ENCODE measurements at regions not wholly inside any gene's neighbourhood (a gene's known extent, or its start where the extent isn't known, plus 50 kb on each side); places are given as distances from the start of the nearest gene placed in this dataset.

DNA sequence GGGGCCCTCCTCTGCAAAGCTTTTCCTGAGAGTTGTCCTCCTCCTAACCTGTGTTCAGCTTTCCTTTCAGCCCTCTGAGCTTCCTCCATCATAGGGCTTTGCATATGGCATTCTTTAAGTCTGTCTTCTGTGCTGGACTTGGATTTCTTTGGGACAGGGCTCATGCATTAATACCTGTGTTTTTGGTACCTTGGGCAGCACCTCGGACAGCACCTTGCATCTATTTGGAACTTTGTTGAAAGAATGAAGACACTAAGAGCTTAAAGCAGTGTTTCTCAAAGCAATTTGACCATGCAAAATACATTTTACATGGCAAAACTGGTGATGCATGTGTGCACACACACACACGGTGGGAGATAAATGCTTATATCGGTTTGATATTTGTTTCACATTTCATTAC lies 115.0 kb upstream of the SRRM4 start:
- no peak for DNase-seq

DNA sequence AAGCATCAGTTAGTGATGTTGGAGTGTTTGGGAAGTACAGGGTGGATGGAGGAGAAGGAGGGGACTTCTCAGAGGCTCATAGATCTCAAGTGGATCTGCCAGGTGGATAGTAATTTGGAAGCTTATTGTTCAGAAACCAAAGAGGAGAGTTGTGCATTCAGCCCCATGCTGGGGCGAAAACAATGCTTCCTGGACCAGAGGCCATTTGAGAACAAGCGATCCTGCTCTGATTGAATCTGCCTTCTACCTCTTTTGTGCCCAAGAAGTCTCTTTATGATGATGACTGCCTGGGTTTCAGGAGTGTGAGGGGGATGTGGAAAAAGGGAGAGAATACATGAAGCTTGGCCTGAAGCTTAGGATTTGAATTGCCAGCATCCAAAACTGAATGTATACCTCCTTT lies 110.8 kb upstream of the SRRM4 start:
- DNase-seq: no peak

DNA sequence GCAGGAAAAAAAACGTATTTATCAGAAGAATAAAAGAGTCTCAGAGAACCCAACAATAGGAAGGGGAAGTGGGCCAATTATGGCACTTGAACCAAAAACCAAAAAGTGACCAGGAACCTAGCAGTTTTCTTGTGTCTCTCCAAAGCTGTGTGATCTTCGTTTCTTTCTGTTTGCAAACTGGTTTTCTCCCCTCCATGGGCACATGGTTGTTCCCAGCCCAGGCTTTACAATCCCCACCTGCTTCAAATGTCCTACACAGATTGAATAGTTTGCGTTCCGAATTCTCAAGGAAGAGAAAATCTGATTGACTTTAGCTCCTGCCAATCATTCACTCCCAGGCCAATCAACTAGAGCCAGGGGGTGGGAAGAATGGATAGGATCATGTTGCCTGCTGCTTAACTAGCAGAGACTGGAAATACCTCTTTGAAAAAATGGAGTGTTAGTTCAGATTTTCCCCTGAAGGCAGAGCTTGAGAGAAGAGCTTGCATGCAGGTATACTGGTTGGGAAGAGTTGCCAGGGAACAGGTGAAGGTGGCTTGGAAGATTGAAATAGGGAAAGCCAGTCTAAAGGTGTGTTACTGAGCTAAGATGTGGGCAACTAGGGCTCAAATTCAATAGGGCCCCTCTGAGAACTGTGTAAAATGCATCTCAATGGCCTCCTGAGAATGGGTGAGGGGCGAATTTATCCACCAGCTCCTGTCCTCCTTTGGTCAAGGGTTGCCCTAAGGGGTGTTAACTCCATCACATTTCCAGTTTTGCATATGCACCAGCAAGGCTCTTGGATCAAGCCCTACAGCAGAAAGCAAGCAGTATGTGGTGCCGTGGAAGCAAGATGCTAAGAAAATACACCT lies 106.4 kb upstream of the SRRM4 start:
- no peak for DNase-seq

DNA sequence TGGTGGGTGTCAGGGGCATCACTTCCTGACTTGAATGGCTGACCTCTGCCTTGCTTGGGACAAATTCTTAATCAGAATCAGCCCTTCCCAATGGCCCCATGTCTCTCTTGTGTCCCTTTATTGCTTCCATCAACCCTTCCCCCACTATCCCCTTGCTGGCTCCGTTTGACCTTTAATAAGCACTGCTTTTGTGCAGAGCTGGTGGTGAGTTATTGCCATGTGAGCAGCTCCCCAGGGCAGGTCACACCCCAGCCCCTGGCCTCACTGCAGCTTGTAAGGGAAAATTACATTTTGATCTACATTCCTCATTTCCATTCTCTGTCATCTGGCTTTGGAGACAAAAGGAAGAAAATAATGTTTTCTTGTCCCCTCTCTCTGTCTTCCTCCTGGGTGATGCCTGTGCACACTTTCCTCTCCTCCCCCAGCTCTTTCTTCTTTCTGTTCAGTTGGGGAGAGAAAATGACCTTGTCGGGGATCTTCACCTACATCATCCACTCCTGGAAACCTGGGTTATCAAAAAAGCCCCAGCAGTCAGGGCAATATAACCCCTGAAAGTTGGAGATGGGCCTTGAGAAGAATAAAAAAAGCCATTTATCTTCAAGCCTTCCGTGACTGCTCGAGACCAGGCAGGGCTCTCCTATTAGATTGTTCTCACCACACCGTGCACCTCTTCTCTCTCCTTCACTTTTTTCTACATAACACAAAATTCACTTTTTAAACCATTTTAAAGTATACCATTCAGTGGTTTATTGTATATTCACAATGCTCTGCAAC lies 100.4 kb upstream of the SRRM4 start:
- DNase-seq: no peak

DNA sequence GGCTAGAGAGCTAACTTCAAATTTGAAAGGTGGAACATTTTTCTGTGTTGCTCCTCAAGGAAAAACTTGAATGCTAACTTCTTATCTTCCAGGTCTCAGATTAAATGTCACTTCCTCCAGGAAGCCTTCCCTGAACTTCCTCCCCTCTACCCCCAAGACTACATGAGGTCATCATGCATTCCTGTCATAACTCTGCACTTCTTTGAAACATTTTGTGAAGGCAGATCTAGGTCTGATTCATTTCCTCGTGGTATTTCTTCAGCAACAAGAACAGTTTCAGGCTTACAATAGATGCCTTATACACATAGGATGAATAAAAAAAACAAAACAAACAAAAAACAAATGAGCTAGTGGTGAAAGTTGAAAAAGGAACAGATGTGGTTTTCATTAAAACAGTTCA lies 97.1 kb upstream of the SRRM4 start:
- DNase-seq: no peak

DNA sequence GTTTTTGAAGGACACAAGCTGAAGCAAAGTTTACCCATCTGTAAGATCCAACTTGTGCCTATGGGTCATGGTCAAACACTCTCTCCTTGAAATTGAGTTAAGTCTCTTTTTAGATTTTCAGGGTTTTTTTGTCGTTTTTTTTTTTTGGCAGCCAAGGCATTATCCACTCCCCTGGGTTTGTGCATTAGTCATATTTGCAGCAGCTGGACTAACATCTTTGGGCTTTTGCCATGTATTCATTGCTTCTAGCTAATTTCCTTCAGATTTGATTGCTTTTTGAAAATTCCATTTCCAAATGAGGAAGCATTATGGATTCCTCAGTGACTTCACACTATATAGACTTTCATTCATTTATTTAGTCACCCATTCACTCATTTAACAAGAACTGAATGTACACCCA lies 80.3 kb upstream of the SRRM4 start:
- DNase-seq: no peak

DNA sequence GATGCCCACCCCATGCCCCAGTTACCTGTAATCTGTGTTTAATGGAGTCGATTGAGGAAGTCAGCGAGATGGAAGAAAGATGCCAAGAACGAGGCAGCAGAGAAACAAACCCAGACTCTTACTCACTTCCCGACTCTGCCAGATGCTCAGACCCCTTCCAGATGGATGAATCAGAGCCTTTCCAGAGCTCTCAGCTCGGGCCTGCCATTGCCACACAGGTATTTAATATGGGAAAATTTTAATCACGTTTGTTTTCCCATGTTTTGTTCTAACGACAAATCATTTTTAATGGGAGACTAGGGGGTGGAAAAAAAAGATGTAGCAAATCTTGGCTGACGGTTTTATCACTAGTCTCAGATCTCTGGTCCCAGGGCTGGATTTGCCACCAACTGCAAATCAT lies 72.5 kb upstream of the SRRM4 start:
- no peak for DNase-seq

DNA sequence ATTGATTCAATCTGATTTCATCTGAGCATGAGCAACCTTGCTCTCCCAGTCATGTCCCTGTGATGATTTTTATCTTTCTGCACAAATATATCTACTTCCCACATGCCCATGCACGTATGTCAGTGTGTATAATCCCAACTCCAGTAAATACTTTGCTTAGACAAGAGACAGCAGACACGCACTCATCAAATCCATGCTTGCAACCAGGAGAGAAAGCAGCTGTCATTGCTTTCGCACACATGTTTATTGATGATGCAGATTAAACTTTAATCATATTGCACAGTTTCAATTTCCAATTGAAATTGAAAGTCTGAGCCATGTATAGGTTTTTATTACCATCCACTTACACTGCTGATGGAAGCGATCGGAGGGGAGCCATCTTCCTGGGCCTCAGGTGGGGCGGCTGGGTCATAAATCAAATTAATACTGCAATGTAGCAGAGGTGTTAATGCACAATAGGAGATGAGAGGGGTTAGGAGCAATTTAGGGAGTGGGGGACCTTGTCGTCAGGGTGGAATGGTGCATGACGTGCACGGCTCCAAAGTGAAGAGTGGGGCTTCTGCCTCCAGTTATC lies 68.6 kb upstream of the SRRM4 start:
- no peak for DNase-seq

DNA sequence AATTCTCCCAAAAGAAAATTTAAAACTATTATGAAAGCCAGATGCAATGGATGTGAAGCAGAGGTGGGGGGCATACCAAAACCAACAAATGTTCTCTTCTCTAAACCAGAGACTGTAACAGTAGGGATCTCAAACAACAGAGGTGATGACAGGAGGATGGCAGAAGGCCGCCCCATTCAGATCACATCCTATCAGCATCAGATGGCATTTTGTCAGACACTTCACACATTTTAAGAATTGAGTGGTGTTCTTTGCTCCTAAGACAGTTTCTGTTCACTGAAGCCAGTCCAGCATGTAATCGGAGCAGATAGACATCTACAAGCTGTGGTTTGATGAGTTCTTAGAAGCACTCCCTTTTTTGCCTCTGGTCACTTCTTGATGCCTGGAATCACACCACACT lies 59.6 kb upstream of the SRRM4 start:
- no peak for DNase-seq

DNA sequence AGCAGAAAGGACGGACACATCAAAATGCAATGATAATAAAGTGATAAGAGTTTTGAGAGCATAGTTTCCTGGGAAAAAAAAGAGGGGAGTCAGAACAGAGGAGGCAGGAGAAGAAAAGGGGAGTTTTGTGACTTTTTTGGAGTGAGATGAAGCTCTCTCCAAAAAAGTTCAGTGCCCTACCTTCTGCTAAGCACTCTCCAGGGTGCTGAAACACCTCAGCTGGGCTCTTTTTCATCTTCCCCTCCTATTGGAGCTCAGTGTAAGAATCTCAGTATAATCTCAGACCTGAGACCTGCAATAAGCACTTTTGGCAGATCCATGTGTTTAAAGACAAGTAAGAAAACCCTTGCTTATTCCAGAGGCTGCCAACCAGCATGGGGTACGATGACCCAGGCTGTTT lies 58.9 kb upstream of the SRRM4 start:
- no peak for DNase-seq

DNA sequence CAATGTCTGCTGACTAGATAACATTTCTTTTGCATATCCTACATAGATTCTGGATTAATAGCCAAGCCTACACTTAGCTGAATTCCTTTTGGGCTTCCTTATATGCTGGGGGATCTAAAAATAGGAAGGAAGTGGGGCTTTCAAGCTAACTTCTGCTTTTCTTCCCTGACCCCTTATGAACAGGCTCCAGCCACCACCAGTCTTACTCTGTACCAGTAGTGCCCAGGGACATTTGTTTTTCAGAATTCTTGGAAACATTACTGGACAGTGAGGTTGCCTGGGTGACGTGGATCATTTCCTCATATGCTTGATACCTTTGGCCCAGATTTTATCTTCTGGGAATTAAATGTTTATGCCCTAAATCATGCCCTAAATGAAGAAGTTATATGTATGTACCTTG lies 55.9 kb upstream of the SRRM4 start:
- DNase-seq: no peak

DNA sequence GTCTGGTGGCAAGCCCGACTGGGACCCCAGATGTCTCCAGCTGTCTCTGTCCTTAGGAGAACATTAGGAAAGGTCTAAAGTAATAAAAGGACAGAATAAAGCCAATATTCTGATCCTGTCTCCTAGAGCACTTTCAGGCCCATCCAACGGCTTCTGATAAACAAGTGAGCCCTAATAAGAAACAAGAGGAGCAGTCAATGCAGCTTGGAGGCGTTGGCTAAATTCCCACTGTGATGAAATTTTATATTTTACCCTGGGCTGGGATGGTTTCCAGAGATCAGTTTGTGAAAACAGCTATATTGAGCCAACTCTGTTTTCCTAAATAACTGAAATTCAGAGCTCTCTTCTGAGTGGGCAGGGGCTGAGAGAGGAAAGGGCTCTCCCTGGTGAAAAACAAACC lies 55.5 kb upstream of the SRRM4 start:
- no peak for DNase-seq

All from cerebellar nuclear complex (tissue), 1 donor.